Mesendoderm (in vitro differentiated cells): ENCODE measurements at regions not wholly inside any gene's neighbourhood (a gene's known extent, or its start where the extent isn't known, plus 50 kb on each side); places are given as distances from the start of the nearest gene placed in this dataset.
A peak's percentile ranks its signal among the peaks of the same experiment; 100 is the strongest.

Experiments used
- DNase-seq: peaks from one replicate; pipeline ENCODE4 v3.0.0; 2013
- H2AK5ac ChIP-seq: 2 replicates; pipeline ENCODE4 v1.6.1; 2013; ENCODE audit warnings: low read length, inconsistent platforms
- H2BK120ac ChIP-seq: 2 replicates; pipeline ENCODE4 v1.6.1; 2013; ENCODE audit warnings: low read depth, mild to moderate bottlenecking, low read length, moderate library complexity, mixed read lengths
- H2BK15ac ChIP-seq: replicated peaks from 2 replicates; pipeline ENCODE4 v1.6.1; 2013; ENCODE audit warnings: low read depth, mild to moderate bottlenecking, moderate library complexity
- H2BK5ac ChIP-seq: 2 replicates; pipeline ENCODE4 v1.6.1; 2013; ENCODE audit warnings: low read length, inconsistent platforms
- H3K18ac ChIP-seq: 2 replicates; pipeline ENCODE4 v1.6.1; 2013; ENCODE audit warnings: mild to moderate bottlenecking, low read length, mixed read lengths
- H3K23ac ChIP-seq: one replicate; pipeline ENCODE4 v1.6.1; 2013; ENCODE audit warnings: low read length
- H3K27ac ChIP-seq: 2 replicates; pipeline ENCODE4 v1.5.1; 2013; ENCODE audit warnings: low read depth, mild to moderate bottlenecking, inconsistent platforms, low read length, moderate library complexity
- H3K27me3 ChIP-seq: 2 replicates; pipeline ENCODE4 v1.6.1; 2013; ENCODE audit warnings: low read length, control low read depth, mild to moderate bottlenecking, inconsistent platforms; ENCODE audit not compliant: insufficient read depth, poor library complexity
- H3K36me3 ChIP-seq: 2 replicates; pipeline ENCODE4 v1.6.1; 2013; ENCODE audit warnings: low read length, inconsistent platforms; ENCODE audit not compliant: control insufficient read depth, insufficient read depth
- H3K4ac ChIP-seq: one replicate; pipeline ENCODE4 v1.6.1; 2013; ENCODE audit warnings: low read depth, mild to moderate bottlenecking, low read length, moderate library complexity
- H3K4me1 ChIP-seq: 2 replicates; pipeline ENCODE4 v1.6.1; 2013; ENCODE audit warnings: low read depth, low read length, inconsistent platforms; ENCODE audit not compliant: control insufficient read depth
- H3K4me2 ChIP-seq: 2 replicates; pipeline ENCODE4 v1.6.1; 2013; ENCODE audit warnings: low read length
- H3K4me3 ChIP-seq: 2 replicates; pipeline ENCODE4 v1.5.1; 2013; ENCODE audit warnings: mild to moderate bottlenecking, low read length
- H3K56ac ChIP-seq: one replicate; pipeline ENCODE4 v1.6.1; 2013; ENCODE audit warnings: low read length
- H3K79me1 ChIP-seq: 2 replicates; pipeline ENCODE4 v1.6.1; 2013; ENCODE audit warnings: low read length, inconsistent platforms
- H3K79me2 ChIP-seq: 2 replicates; pipeline ENCODE4 v1.6.1; 2013; ENCODE audit warnings: mild to moderate bottlenecking, low read length; ENCODE audit not compliant: control insufficient read depth, insufficient read depth
- H3K9ac ChIP-seq: 2 replicates; pipeline ENCODE4 v1.6.1; 2013; ENCODE audit warnings: low read length, inconsistent platforms
- H4K5ac ChIP-seq: one replicate; pipeline ENCODE4 v1.6.1; 2013; ENCODE audit warnings: low read length
- H4K8ac ChIP-seq: one replicate; pipeline ENCODE4 v1.6.1; 2013; ENCODE audit warnings: low read depth, mild to moderate bottlenecking, control low read depth, low read length, moderate library complexity
- WGBS: extraction: QIAGEN DNeasy Blood & Tissue Kit; methylation state at CpG from one replicate; pipeline ENCODE4 v1.1.7; 2013; ENCODE audit warnings: low lambda C conversion rate, missing lambda C conversion rate; ENCODE audit not compliant: insufficient coverage; ENCODE audit errors: extremely low coverage; 5-methylcytosine and 5-hydroxymethylcytosine counted together

DNA sequence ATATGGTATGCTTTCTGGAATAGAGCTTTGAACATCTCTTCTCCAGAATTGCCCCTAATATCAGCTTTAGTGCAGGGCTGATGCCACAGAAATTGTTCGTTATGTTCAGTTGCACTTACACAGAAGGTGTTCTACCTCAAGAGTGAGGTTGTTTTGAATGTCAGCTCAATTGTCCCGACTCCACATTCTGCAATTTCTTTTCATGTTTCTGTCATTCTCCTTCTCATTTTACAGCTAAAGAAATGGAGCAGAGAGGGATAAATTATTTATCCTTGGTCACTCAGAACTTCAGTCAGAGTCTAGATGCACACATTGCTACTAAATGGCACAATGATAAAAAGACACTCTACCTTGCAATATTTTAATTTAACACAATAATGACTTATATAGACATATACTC is 137.0 kb upstream of the CCN2 start:
- Histone ChIP-seq H2BK15ac (no peak overlapping the region), H3K23ac (no peak overlapping the region), H2BK120ac (no peak overlapping the region), H3K4me1 (no peaks in the 10 kb centered on the region), H2AK5ac (no peak overlapping the region), H3K4me2 (no peak overlapping the region), H3K56ac (no peak overlapping the region), H3K18ac (no peak overlapping the region), H3K27ac (no peak overlapping the region), H4K8ac (no peak overlapping the region), H2BK5ac (no peak overlapping the region), H3K36me3 (no peaks in the 10 kb centered on the region), H3K9ac (no peak overlapping the region), H3K79me2 (no peaks in the 10 kb centered on the region), H3K79me1 (no peaks in the 10 kb centered on the region), H3K27me3 (no peaks in the 10 kb centered on the region), H3K4me3 (no peak overlapping the region), H3K4ac (no peak overlapping the region), H4K5ac (no peak overlapping the region)
- no CpG with 5 or more reads among the region's 2 CpGs for WGBS
- DNase-seq, result no peak

DNA sequence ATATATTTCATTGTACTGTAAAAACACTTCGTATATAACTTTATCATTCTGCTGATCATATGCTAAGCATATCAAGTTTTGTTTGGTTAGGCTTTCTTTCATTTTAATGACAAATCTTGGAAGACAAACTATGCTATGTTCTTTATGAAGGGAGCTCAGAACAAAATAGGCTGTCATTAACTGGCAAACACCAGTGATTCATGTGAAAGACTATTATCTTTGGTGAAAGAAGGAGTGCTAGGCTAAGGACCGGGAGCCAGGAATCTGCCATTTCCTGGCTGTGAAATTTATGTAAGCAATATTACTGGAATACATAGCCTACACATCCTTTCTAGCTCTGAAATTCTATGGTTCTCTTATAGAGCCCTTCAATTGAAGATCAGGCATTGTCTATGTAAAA is 136.2 kb upstream of the CCN2 start:
- WGBS, result no CpG with 5 or more reads among the region's 2 CpGs
- H4K5ac ChIP-seq, result no peak overlapping the region
- no peaks in the 10 kb centered on the region for H3K79me1 ChIP-seq
- H3K4me3 ChIP-seq, result no peak overlapping the region
- no peaks in the 10 kb centered on the region for H3K4me1 ChIP-seq
- H2BK120ac ChIP-seq, result no peak overlapping the region
- DNase-seq, result no peak
- no peak overlapping the region for H3K18ac ChIP-seq
- no peak overlapping the region for H2BK15ac ChIP-seq
- H3K79me2 ChIP-seq, result no peaks in the 10 kb centered on the region
- H2AK5ac ChIP-seq, result no peak overlapping the region
- no peaks in the 10 kb centered on the region for H3K27me3 ChIP-seq
- no peak overlapping the region for H4K8ac ChIP-seq
- no peak overlapping the region for H3K9ac ChIP-seq
- H3K27ac ChIP-seq, result no peak overlapping the region
- no peak overlapping the region for H3K4me2 ChIP-seq
- no peak overlapping the region for H3K23ac ChIP-seq
- no peak overlapping the region for H3K56ac ChIP-seq
- H2BK5ac ChIP-seq, result no peak overlapping the region
- no peak overlapping the region for H3K4ac ChIP-seq
- no peaks in the 10 kb centered on the region for H3K36me3 ChIP-seq

DNA sequence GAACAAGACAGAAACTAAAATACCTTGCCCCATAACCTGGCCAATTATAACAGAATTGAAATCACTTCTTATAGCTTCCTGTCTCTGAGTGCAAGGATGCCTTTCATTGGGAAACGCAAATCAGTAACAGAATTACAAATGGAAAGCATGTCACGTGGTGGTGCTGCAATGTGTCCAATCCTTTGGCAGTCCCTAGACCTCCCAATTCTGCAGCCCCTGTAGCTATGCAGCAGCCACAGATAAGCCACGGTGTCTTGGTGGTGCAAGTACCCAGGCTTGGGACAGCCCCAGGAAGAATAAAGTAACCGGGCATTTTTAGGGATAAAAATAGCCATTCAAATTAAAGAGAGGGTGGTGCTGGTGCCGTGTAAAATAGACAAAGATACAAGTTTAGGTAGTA is 134.6 kb upstream of the CCN2 start:
- DNase-seq, result no peak
- Histone ChIP-seq H3K4me1 (no peaks in the 10 kb centered on the region), H2AK5ac (no peak overlapping the region), H3K79me1 (no peaks in the 10 kb centered on the region), H3K56ac (no peak overlapping the region), H3K23ac (no peak overlapping the region), H3K4me3 (no peak overlapping the region), H3K36me3 (no peaks in the 10 kb centered on the region), H2BK5ac (no peak overlapping the region), H3K27me3 (no peaks in the 10 kb centered on the region), H2BK15ac (no peak overlapping the region), H3K18ac (no peak overlapping the region), H3K4me2 (no peak overlapping the region), H3K4ac (peak overlapping the region; percentile 52), H3K79me2 (no peaks in the 10 kb centered on the region), H4K8ac (no peak overlapping the region), H3K9ac (no peak overlapping the region), H4K5ac (no peak overlapping the region), H3K27ac (no peak overlapping the region), H2BK120ac (peak overlapping the region; percentile 54)
- WGBS, result no CpG with 5 or more reads among the region's 5 CpGs

DNA sequence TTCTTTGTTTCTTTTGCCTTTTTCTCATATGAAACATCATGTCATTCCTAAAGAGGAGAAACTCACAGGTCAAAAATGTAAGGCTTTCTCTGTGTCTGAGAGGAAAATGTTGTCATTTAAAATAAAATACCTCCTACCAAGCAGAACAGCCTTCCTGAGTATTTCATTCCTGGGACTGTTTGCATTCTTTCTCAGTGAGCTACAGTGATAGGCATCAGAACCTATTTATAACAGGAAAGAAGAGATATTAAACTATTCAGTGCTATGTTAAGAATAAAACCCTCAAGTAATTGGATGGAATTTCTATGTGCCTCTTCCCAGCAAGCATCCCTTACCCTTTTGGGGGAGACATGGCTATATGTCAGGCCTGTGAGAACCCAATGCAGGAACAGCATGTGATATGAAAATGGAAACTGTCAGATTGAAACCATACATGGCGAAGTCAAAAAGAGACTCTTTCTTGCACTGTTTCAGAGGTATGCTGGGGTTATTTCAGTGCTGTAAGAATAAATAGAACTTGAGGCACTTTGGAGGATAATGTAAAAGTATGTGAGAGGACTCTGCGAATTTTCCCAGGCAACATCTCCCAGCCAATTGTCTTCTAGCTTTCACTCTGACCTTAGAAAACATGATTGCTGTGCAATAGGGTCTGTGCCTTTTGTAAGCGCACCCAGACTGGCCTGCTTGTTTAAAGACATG is 133.8 kb upstream of the CCN2 start:
- H3K79me1 ChIP-seq, result no peaks in the 10 kb centered on the region
- peak; percentile 81 for DNase-seq
- no peak overlapping the region for H3K4me2 ChIP-seq
- no peak overlapping the region for H2BK15ac ChIP-seq
- no peak overlapping the region for H3K23ac ChIP-seq
- H3K27ac ChIP-seq, result peak overlapping the region; percentile 12
- H4K5ac ChIP-seq, result no peak overlapping the region
- no peak overlapping the region for H3K56ac ChIP-seq
- H3K9ac ChIP-seq, result no peak overlapping the region
- H3K36me3 ChIP-seq, result no peaks in the 10 kb centered on the region
- no peaks in the 10 kb centered on the region for H3K27me3 ChIP-seq
- H4K8ac ChIP-seq, result no peak overlapping the region
- no peak overlapping the region for H2BK5ac ChIP-seq
- H3K18ac ChIP-seq, result no peak overlapping the region
- H3K4ac ChIP-seq, result no peak overlapping the region
- WGBS, result no CpG with 5 or more reads among the region's 3 CpGs
- H2AK5ac ChIP-seq, result no peak overlapping the region
- H3K4me3 ChIP-seq, result no peak overlapping the region
- no peaks in the 10 kb centered on the region for H3K4me1 ChIP-seq
- no peaks in the 10 kb centered on the region for H3K79me2 ChIP-seq
- no peak overlapping the region for H2BK120ac ChIP-seq

DNA sequence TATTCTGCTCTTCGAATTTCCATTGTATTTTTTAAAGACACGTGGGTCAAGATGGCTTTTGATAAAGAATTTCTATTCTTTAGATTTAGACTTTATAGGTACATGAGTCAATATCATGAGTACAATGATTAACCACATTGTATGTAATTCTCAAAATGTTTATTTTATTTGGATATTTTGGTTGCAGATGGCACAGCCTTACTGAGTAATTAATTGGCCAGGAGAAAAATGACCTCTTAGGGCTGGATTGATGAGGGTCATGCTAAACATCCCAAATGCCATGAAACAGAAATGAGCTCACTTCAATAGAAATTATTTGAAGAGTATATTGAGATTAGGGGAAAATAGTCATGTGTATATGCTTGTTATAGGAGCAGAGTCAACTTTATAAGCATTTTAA is 131.2 kb upstream of the CCN2 start:
- WGBS, result no CpG with 5 or more reads among the region's 2 CpGs
- H4K8ac ChIP-seq, result no peak overlapping the region
- H2BK15ac ChIP-seq, result no peak overlapping the region

DNA sequence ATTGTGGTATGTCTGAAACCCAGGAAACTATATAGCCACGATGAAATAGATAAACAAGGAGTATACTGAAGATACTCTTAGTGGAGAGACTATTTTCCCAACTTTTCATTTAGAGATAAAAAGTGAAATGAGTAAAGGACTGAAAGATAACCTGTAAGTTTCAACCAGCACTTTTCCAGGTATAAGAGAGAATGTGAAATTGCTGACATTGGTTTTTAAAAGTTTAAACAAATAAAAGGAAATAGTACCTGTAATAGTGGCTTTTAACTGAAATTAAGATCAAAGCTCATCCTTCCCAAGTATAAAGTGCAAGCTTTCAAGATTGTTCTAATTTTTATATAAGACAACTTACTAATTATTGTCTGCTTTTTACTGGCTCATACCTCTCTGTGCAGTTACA is 130.2 kb upstream of the CCN2 start:
- Histone ChIP-seq H3K4me2 (no peak overlapping the region), H3K4me1 (no peaks in the 10 kb centered on the region), H3K4ac (no peak overlapping the region), H3K36me3 (no peaks in the 10 kb centered on the region), H2AK5ac (no peak overlapping the region), H3K27ac (no peak overlapping the region), H3K79me2 (no peaks in the 10 kb centered on the region), H2BK5ac (no peak overlapping the region), H3K56ac (no peak overlapping the region), H2BK120ac (no peak overlapping the region), H3K18ac (no peak overlapping the region), H3K79me1 (no peaks in the 10 kb centered on the region), H3K4me3 (no peak overlapping the region), H2BK15ac (no peak overlapping the region), H4K5ac (no peak overlapping the region), H4K8ac (no peak overlapping the region), H3K27me3 (no peaks in the 10 kb centered on the region), H3K23ac (no peak overlapping the region), H3K9ac (no peak overlapping the region)
- DNase-seq, result no peak
- no CpG with 5 or more reads among the region's 1 CpG for WGBS

More for the DNA sequence above, 131.2 kb upstream of the CCN2 start:
- Histone ChIP-seq H3K79me2 (no peaks in the 10 kb centered on the region), H2BK5ac (no peak overlapping the region), H2AK5ac (no peak overlapping the region), H3K4me2 (no peak overlapping the region), H3K27ac (no peak overlapping the region), H4K5ac (no peak overlapping the region), H2BK120ac (no peak overlapping the region), H3K4me1 (no peaks in the 10 kb centered on the region), H3K4ac (no peak overlapping the region), H3K27me3 (no peaks in the 10 kb centered on the region), H3K4me3 (no peak overlapping the region), H3K23ac (no peak overlapping the region), H3K36me3 (no peaks in the 10 kb centered on the region), H3K56ac (no peak overlapping the region), H3K18ac (no peak overlapping the region), H3K9ac (no peak overlapping the region), H3K79me1 (no peaks in the 10 kb centered on the region)
- no peak for DNase-seq
